ENCODE measurements at regions not wholly inside any gene's neighbourhood (a gene's known extent, or its start where the extent isn't known, plus 50 kb on each side); places are given as distances from the start of the nearest gene placed in this dataset.
"Not testable (repeated sequence)": the region's sequence is repeated elsewhere in the genome, so short reads cannot be mapped to it uniquely, and the experiment has no call there.

- in situ Hi-C loops (cut with HindIII; ENCODE audit: low sequenced_read_pairs) = no loop called here
These were observed 404.8 kb upstream of the SLC30A5 start for GRCh38 chr5:68689010-68689409.

DNA sequence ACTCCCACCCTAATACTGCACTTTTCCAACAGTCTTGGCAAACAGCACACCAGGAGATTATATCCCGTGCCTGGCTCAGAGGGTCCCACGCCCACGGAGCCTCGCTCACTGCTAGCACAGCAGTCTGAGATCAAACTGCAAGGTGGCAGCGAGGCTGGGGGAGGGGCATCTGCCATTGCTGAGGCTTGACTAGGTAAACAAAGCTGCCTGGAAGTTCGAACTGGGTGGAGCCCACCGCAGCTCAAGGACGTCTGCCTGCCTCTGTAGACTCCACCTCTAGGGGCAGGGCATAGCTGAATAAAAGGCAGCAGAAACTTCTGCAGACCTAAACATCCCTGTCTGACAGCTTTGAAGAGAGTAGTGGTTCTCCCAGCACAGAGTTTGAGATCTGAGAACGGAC is 401.9 kb upstream of the SLC30A5 start:
- in situ Hi-C loops (cut with HindIII; ENCODE audit: low sequenced_read_pairs) = not testable (repeated sequence)

- in situ Hi-C loops (cut with HindIII; ENCODE audit: low sequenced_read_pairs) = no loop called here
These were observed 395.5 kb upstream of the SLC30A5 start for GRCh38 chr5:68698025-68698940.

GRCh38 chr5:68699966-68700365 is 393.8 kb upstream of the SLC30A5 start:
- in situ Hi-C loops (cut with HindIII; ENCODE audit: low sequenced_read_pairs) = no loop called here

GRCh38 chr5:68707575-68707974 is 386.2 kb upstream of the SLC30A5 start:
- in situ Hi-C loops (cut with HindIII; ENCODE audit: low sequenced_read_pairs) = no loop called here

- in situ Hi-C loops (cut with HindIII; ENCODE audit: low sequenced_read_pairs) = no loop called here
These were observed 385.5 kb upstream of the SLC30A5 start for GRCh38 chr5:68708156-68708841.

- in situ Hi-C loops (cut with HindIII; ENCODE audit: low sequenced_read_pairs) = no loop called here
These were observed 385.0 kb upstream of the SLC30A5 start for GRCh38 chr5:68708842-68709170.

GRCh38 chr5:68709239-68709638 is 384.6 kb upstream of the SLC30A5 start:
- in situ Hi-C loops (cut with HindIII; ENCODE audit: low sequenced_read_pairs) = no loop called here

GRCh38 chr5:68710514-68710913 is 383.3 kb upstream of the SLC30A5 start:
- in situ Hi-C loops (cut with HindIII; ENCODE audit: low sequenced_read_pairs) = no loop called here

- in situ Hi-C loops (cut with HindIII; ENCODE audit: low sequenced_read_pairs) = no loop called here
These were observed 382.3 kb upstream of the SLC30A5 start for GRCh38 chr5:68711293-68712200.

GRCh38 chr5:68714810-68715209 is 379.0 kb upstream of the SLC30A5 start:
- in situ Hi-C loops (cut with HindIII; ENCODE audit: low sequenced_read_pairs) = no loop called here

- in situ Hi-C loops (cut with HindIII; ENCODE audit: low sequenced_read_pairs) = no loop called here
These were observed 372.8 kb upstream of the SLC30A5 start for GRCh38 chr5:68720884-68721610.

GRCh38 chr5:68722357-68722756 is 371.5 kb upstream of the SLC30A5 start:
- in situ Hi-C loops (cut with HindIII; ENCODE audit: low sequenced_read_pairs) = no loop called here

DNA sequence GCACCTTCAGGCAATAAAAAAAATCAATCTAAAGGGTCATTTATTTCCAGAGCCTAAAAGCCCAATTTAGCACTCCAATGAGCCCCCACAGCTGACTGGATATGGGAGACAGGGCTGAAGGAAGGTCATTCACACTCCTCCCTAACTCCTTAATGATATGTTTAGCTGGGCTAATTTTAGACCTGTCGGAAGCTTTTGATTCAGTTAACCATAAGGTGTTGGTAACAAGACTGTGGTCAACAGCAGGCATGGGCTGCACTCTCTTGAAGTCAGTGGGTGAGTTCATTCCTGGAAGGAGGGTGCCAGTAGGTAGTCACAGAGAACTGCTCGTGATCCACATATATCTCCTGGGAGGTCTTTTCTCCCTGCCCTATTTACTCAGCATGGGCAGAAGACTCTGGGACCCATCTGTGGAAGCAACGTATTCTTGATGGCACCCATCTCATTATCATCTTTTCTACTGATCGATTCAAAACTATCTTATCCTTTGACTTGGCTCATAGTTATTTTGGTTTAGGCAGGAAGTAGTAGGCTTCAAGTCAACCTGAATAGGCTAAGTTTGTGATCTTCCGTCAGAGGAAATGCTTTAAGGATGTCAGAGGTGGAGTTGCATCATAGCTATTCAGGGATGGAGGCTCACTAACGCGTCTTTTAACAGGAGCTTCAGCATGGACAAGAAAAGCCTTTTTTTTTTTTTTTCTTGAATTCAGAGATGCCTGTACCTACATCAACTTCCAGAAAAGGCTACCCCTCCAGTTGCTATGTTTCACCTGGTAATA is 367.7 kb upstream of the SLC30A5 start:
- in situ Hi-C loops (cut with HindIII; ENCODE audit: low sequenced_read_pairs) = no loop called here

DNA sequence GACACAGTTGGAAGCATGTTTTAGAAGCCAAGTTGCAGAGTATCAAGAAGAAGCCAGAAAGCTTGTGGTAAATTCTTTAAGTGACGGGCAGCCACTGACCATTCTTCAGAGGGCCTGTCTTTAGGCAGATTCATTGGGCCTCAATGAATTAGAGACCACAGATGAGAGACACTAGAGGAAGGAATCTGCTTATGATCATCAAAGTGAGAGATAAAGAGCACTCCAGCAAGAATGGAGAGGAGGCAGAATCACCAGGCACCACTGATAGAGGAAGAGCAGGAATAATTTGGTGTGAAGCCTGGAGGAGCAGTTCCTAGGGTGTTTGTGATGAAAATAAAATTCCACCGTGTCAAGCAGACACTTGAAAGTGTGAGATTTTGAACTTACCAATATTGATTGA is 365.9 kb upstream of the SLC30A5 start:
- in situ Hi-C loops (cut with HindIII; ENCODE audit: low sequenced_read_pairs) = no loop called here

DNA sequence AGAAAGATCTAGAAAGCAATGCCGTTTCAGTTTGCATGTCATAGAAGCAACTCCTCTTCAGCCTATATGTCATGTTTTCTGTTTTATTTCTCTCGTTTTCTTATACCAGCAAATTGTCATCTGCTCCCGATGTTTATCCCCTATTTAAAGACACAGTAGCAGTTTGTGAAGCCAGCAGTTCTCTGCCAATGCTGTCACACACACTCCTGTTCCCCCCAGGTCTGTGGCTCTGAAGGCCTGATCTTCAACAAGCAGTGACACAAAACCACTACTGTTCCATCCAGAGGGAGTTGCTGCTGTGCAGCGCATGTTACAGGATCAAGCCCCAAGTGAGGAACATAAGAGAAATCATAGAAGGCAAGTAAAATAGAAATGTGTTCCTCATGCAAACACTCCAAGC is 364.1 kb upstream of the SLC30A5 start:
- in situ Hi-C loops (cut with HindIII; ENCODE audit: low sequenced_read_pairs) = no loop called here

GRCh38 chr5:68730220-68730978 is 363.4 kb upstream of the SLC30A5 start:
- in situ Hi-C loops (cut with HindIII; ENCODE audit: low sequenced_read_pairs) = no loop called here

DNA sequence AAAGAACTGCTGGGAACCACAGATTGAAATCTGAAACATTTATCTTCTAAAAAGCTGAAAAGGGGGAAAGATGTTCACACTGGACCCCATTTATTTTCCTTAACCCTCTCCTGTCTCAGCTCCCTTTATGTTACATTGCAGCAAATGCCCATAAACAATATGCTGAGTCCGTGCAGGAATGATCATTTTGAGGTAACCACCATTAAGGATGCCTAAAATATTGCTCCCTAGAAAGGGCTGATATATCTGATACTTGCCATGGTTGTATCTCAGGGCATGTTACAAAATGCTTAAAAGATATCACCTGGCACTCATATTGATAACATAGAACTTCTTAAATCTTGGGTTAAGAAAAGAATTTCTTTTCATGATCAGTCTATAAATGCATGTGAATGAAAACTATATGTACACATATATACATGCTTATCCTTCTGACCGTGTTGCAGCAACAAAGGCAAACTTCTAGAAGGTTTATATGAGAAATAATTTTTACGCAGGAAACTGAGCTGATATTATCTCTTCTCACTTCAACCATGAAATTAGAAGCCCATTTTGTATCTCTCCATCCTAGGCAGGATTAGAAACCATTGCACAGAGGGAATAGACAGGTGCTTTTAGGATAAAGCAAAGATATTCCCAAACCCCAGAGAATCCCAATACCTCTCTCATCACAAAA is 362.7 kb upstream of the SLC30A5 start:
- in situ Hi-C loops (cut with HindIII; ENCODE audit: low sequenced_read_pairs) = no loop called here

GRCh38 chr5:68732251-68732650 is 361.6 kb upstream of the SLC30A5 start:
- in situ Hi-C loops (cut with HindIII; ENCODE audit: low sequenced_read_pairs) = no loop called here
